ENCODE measurements at regions not wholly inside any gene's neighbourhood (a gene's known extent, or its start where the extent isn't known, plus 50 kb on each side); places are given as distances from the start of the nearest gene placed in this dataset.

GRCh38 chr20:12788632-12789299 lies 220.0 kb upstream of the SPTLC3 start (continued):
- no peak for TF ChIP-seq ZNF658 (tag by site-specific recombination; IDR thresholded peaks at IDR 0.05)

DNA sequence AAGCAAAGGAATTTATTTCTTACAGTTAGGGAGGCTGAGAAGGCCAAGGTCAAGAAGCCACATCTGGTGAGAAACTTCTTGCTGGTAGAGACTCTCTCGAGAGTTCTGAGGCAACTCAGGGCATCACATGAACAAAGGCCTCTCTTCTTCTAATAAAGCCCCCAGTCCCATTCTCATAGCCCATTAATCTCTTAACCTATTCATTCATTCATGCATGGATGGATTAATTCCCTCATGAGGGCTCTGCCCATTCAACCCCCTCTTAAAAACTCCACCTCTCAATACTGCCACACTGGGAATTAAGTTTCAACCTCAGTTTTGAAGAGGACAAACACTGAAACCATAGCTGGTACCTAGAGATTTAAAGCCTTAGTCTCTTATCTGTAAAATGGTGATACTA lies 217.9 kb upstream of the SPTLC3 start:
- POLR2A ChIA-PET, result no interaction called here

DNA sequence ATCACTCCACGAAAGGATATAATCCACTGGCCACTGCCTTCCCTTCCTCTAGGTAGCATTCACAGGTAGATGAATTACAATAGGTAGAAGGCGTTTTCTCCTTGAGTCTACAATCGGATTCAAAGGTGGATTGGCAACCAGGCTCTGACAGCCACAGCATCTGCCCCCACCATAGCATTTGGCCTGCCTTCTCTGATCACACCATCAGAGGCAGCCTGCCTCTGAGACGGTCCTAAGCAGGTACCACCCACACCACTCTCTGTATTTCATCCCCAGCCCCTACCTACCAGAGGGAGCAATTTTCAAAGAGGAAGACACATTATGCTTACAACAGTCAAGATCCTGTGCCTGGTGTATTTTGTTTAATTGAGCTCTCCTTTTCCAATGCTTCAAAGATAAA lies 210.5 kb upstream of the SPTLC3 start:
- ChIA-PET CTCF (no interaction called here), POLR2A (no interaction called here)
- Histone ChIP-seq H3K36me3 (ENCODE audit: control insufficient read depth in 2 of 2, insufficient read depth in 1 of 2, low read length in 2 of 2) (no peaks in the 10 kb centered on the region), H3K27ac (ENCODE audit: extremely low read depth, low read depth, low read length) (no peak overlapping the region), H3K4me3 (ENCODE audit: low read depth, low read length) (no peak overlapping the region), H3K9me3 (ENCODE audit: control insufficient read depth, insufficient read depth, low read depth, low read length) (no peaks in the 10 kb centered on the region), H3K4me1 (ENCODE audit: control insufficient read depth, insufficient read depth, low read length) (no peaks in the 10 kb centered on the region)
- TF ChIP-seq ZNF558 (tag by site-specific recombination; IDR thresholded peaks at IDR 0.05) (no peak), ZNF677 (tag by site-specific recombination; IDR thresholded peaks at IDR 0.05) (no peak), ZNF664 (tag by site-specific recombination; IDR thresholded peaks at IDR 0.05) (no peak)

More for the DNA sequence above, 217.9 kb upstream of the SPTLC3 start:
- Histone ChIP-seq H3K4me1 (ENCODE audit: control insufficient read depth, insufficient read depth, low read length) (no peaks in the 10 kb centered on the region), H3K9me3 (ENCODE audit: control insufficient read depth, insufficient read depth, low read depth, low read length) (no peaks in the 10 kb centered on the region), H3K27ac (ENCODE audit: extremely low read depth, low read depth, low read length) (no peak overlapping the region), H3K4me3 (ENCODE audit: low read depth, low read length) (no peak overlapping the region), H3K36me3 (ENCODE audit: control insufficient read depth in 2 of 2, insufficient read depth in 1 of 2, low read length in 2 of 2) (no peaks in the 10 kb centered on the region)
- TF ChIP-seq, protein P1, sequence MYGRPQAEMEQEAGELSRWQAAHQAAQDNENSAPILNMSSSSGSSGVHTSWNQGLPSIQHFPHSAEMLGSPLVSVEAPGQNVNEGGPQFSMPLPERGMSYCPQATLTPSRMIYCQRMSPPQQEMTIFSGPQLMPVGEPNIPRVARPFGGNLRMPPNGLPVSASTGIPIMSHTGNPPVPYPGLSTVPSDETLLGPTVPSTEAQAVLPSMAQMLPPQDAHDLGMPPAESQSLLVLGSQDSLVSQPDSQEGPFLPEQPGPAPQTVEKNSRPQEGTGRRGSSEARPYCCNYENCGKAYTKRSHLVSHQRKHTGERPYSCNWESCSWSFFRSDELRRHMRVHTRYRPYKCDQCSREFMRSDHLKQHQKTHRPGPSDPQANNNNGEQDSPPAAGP (tag by site-specific recombination; IDR thresholded peaks at IDR 0.05), result no peak
- no peak for TF ChIP-seq ZNF311 (tag by site-specific recombination; IDR thresholded peaks at IDR 0.05; ENCODE audit: borderline replicate concordance)
- no peak for TF ChIP-seq ZSCAN30 (tag by site-specific recombination; IDR thresholded peaks at IDR 0.05)
- TF ChIP-seq ZFP69B (tag by site-specific recombination; IDR thresholded peaks at IDR 0.05), result no peak
- TF ChIP-seq KLF7 (tag by site-specific recombination; IDR thresholded peaks at IDR 0.05; ENCODE audit: borderline replicate concordance), result no peak
- TF ChIP-seq, protein P2, sequence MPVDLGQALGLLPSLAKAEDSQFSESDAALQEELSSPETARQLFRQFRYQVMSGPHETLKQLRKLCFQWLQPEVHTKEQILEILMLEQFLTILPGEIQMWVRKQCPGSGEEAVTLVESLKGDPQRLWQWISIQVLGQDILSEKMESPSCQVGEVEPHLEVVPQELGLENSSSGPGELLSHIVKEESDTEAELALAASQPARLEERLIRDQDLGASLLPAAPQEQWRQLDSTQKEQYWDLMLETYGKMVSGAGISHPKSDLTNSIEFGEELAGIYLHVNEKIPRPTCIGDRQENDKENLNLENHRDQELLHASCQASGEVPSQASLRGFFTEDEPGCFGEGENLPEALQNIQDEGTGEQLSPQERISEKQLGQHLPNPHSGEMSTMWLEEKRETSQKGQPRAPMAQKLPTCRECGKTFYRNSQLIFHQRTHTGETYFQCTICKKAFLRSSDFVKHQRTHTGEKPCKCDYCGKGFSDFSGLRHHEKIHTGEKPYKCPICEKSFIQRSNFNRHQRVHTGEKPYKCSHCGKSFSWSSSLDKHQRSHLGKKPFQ (tag by site-specific recombination; IDR thresholded peaks at IDR 0.05), result no peak
- no peak for TF ChIP-seq ZFP3 (tag by site-specific recombination; IDR thresholded peaks at IDR 0.05; ENCODE audit: low read depth)
- no peak for TF ChIP-seq ZNF704 (tag by site-specific recombination; IDR thresholded peaks at IDR 0.05)
- CTCF ChIA-PET, result no interaction called here

DNA sequence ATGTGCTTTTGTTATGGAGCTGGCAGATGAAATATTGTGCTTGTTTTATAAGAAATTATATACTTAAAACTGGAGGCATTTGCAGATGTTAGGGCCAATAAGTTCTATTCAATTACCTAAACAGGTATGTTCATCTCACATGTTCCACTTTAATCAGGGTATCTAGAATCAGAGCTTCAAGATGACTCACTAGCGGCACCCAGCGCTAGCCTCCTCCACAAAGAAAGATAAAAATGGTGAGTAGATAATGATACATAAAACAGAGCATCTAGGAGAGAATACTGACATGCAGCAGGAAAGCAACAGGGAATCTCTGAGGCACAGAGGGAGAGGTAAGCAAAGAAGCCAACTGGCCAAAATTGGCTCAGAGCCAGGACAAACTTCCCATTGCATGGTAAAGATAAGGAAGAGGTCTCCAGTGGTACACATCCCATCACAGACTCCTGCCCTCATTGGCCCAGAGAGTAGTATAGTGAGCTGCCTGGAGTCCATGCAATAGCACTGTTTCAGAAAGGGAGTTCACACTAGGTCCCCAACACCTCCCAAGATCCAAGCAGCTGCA lies 200.7 kb upstream of the SPTLC3 start:
- ChIA-PET POLR2A (no interaction called here), CTCF (interaction anchor here (0.6 kb wide), 1 partner anchor 1237 kb away, joined by 3 read pairs; no protein-coding TSS in a partner anchor)
- Histone ChIP-seq H3K36me3 (ENCODE audit: control insufficient read depth in 2 of 2, insufficient read depth in 1 of 2, low read length in 2 of 2) (no peaks in the 10 kb centered on the region), H3K4me3 (ENCODE audit: low read depth, low read length) (no peak overlapping the region), H3K4me1 (ENCODE audit: control insufficient read depth, insufficient read depth, low read length) (no peaks in the 10 kb centered on the region), H3K27ac (ENCODE audit: extremely low read depth, low read depth, low read length) (no peak overlapping the region), H3K9me3 (ENCODE audit: control insufficient read depth, insufficient read depth, low read depth, low read length) (no peaks in the 10 kb centered on the region)
- TF ChIP-seq, protein P3, sequence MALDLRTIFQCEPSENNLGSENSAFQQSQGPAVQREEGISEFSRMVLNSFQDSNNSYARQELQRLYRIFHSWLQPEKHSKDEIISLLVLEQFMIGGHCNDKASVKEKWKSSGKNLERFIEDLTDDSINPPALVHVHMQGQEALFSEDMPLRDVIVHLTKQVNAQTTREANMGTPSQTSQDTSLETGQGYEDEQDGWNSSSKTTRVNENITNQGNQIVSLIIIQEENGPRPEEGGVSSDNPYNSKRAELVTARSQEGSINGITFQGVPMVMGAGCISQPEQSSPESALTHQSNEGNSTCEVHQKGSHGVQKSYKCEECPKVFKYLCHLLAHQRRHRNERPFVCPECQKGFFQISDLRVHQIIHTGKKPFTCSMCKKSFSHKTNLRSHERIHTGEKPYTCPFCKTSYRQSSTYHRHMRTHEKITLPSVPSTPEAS (tag by site-specific recombination; IDR thresholded peaks at IDR 0.05), result no peak
- no peak for TF ChIP-seq GLI2 (tag by site-specific recombination; IDR thresholded peaks at IDR 0.05; ENCODE audit: borderline replicate concordance, low read depth)
- no peak for TF ChIP-seq ZNF529 (tag by site-specific recombination; IDR thresholded peaks at IDR 0.05; ENCODE audit: insufficient replicate concordance)
- no peak for TF ChIP-seq ZBTB10 (tag by site-specific recombination; IDR thresholded peaks at IDR 0.05)
- no peak for TF ChIP-seq ZNF416 (tag by site-specific recombination; IDR thresholded peaks at IDR 0.05)
- no peak for TF ChIP-seq GFI1B (tag by site-specific recombination; IDR thresholded peaks at IDR 0.05)
- TF ChIP-seq ZBTB48 (tag by site-specific recombination; IDR thresholded peaks at IDR 0.05), result no peak
- no peak for TF ChIP-seq ZNF626 (tag by site-specific recombination; IDR thresholded peaks at IDR 0.05)
